GM13976 (cell line): ENCODE measurements at regions not wholly inside any gene's neighbourhood (a gene's known extent, or its start where the extent isn't known, plus 50 kb on each side); places are given as distances from the start of the nearest gene placed in this dataset.
"Not testable (repeated sequence)": the region's sequence is repeated elsewhere in the genome, so short reads cannot be mapped to it uniquely, and the experiment has no call there.

Experiments
- DNase-seq: peaks from one replicate; pipeline ENCODE4 v3.0.0; 2012; ENCODE audit warnings: low spot score
- CTCF ChIP-seq: IDR thresholded peaks from 2 replicates; pipeline ENCODE4 v1.5.1; 2012; ENCODE audit warnings: borderline replicate concordance, mild to moderate bottlenecking; ENCODE audit not compliant: insufficient read depth; ENCODE audit errors: extremely low read depth, missing control alignments, control extremely low read depth
- in situ Hi-C: fragments of 300-500 bp; cut with MboI; formaldehyde crosslinking; loops from one replicate; pipeline ENCODE4 v1.12.0; 2022; ENCODE audit warnings: low sequenced_read_pairs, mixed read lengths, inconsistent platforms; ENCODE audit not compliant: unreplicated experiment

DNA sequence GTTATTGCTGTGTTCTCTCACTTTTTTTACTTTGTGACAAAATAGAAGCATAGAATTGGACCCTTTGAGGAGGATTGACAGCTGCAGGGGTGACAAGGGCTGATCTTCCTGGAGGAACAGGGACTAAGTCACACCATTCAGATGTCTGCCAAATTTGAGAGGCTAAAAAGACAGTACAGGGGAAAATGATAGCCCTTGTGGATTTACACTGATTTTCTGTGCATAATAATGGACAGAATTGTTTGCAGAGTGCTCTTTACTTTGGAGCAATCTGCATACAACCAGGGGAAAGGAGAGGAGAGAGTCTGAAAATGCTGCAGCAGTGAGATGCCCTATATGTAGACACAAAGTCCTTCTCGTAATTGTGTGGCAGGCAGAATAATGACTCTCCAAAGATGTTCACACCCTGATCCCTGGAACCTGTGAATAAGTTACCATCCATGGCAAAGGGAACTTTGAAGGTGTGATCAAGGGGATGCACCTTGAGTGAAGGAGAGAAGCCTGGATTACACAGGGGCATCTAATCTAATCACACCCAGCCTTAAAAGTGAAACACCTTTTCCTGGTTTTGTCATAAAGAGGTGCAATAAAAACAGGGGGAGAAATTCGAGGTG is 221.4 kb upstream of the CPHXL start:
- TF ChIP-seq CTCF, result no peak

DNA sequence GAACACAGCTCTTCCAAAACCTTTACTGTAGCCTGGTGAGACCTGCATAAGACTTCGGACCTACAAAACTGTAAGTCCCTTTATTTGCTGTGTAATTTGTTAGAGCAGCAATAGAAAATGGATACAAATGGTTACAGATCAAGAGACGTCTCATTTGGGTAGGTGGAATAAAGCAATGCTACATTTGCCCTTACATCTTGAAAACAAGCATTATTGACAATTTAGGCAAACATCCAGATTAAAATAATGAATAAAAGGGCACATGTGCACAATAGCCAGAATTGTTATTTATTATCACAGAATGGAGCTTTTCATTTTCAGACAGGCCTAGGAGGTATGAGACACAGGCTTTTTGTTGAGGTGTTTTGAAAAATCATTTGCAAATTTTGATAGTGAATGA is 222.2 kb upstream of the CPHXL start:
- in situ Hi-C loops, result no loop called here
- TF ChIP-seq CTCF, result no peak
- no peak for DNase-seq

More for the DNA sequence above, 221.4 kb upstream of the CPHXL start:
- in situ Hi-C loops, result no loop called here
- no peak for DNase-seq

DNA sequence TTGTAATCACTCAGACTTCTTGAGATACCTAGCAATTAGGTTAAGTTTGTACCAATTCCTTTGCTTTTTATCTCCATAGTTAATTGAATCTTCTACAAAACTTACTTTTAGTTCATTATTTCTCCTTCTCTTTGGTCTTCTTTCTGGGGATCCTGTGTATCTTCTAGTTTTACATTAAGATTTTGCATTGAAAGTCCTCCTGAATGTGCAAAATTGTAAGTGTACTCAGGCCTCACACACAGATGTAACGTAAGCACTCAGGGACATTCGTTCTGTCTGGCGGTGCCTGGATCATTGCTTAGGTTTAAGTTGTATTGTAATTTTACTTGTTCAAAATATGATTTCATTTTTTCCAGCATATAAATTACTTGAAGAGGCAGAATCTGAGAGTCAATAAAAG is 222.6 kb upstream of the CPHXL start:
- no peak for DNase-seq
- in situ Hi-C loops, result no loop called here
- no peak for TF ChIP-seq CTCF

GRCh38 chr16:75952124-75952523 is 225.8 kb upstream of the CPHXL start:
- no peak for TF ChIP-seq CTCF
- DNase-seq, result no peak
- in situ Hi-C loops, result no loop called here

DNA sequence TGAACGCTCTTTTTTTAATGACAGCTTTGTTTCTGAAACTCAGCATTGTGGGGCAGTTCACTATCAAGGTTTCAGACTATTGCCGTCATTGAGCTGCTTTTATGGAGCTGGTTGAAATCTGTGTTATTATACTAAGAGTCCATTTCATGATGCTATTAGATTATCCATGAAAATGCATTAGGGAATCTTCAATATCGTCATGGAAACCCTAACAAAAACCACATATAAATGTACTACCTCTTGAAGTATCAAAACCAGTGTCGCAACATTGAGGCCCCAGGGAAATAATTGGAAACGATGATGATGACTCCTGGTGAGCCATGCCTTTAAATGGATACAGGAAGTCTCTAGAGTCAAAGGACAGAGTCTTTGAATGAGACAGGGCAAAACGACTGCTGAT is 231.6 kb upstream of the CPHXL start:
- TF ChIP-seq CTCF, result no peak
- in situ Hi-C loops, result no loop called here
- no peak for DNase-seq

DNA sequence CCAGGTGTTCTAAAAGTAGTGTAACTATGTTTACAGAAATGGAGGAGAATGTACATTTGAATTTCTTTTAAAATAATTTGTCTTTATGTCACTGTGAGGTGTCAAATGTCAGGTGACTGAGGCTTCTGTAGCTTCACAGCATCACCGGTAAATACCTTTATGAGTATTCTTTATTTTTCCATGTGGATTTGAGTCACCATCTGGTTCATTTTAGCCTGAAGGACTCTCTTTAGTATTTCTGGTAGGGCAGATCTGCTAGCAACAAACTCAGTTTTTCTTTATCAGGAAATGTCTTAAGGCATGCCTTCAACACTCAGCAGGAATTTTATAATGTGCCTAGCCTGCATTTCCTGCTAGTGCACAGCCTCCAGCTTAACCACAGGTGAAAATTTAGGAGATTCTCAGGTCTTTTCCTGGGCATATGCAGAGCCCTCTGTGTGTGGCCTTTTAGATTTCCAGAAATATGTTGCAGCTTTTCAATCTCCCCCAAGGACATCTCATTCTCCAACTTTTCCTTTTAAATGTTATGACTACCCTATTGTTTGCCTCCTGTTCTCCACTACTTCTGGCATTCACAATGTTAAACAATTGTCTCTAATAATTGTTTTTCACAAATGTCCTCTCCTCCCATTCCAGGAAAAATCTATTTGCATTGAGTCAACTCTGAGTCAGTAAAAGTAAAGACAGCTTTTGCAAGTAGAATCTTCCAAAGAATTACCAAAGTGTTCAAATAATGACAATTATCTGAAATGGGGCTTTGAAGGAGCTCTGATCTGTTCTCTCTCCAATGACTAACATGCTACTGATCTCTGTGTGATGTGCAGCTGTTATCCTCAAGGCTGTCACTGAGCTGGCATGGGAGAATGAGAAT is 239.4 kb upstream of the CPHXL start:
- no peak for DNase-seq
- in situ Hi-C loops, result no loop called here
- TF ChIP-seq CTCF, result no peak

DNA sequence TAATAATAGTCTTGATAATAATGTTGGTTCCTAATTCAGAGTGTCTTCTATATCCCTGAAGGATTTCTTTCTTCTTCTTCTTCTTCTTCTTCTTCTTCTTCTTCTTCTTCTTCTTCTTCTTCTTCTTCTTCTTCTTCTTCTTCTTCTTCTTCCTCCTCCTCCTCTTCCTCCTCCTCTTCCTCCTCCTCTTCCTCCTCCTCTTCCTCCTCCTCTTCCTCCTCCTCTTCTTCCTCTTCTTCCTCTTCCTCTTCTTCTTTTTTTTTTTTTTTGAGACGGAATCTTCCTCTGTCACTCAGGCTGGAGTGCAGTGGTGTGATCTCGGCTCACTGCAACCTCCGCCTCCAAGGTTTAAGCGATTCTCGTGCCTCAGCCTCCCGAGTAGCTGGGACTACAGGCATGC is 242.8 kb upstream of the CPHXL start:
- DNase-seq, in situ Hi-C loops: not testable (repeated sequence)
